Trophoblast cell (in vitro differentiated cells and primary cell): ENCODE measurements at regions not wholly inside any gene's neighbourhood (a gene's known extent, or its start where the extent isn't known, plus 50 kb on each side); places are given as distances from the start of the nearest gene placed in this dataset.

ENCODE experiments used
- DNase-seq, 2 donors: peaks; one replicate each; pipeline ENCODE4 v3.0.0-alpha.2; 2016
- H2AFZ ChIP-seq: 2 replicates; pipeline ENCODE4 v1.6.1; 2013; ENCODE audit warnings: low read length, moderate library complexity, mild to moderate bottlenecking; ENCODE audit not compliant: insufficient read depth, poor library complexity
- H2AK5ac ChIP-seq: 2 replicates; pipeline ENCODE4 v1.6.1; 2013; ENCODE audit warnings: mild to moderate bottlenecking, low read length
- H2BK120ac ChIP-seq: 2 replicates; pipeline ENCODE4 v1.6.1; 2013; ENCODE audit warnings: low read length, mild to moderate bottlenecking, moderate library complexity; ENCODE audit not compliant: insufficient read depth, poor library complexity
- H2BK12ac ChIP-seq: 2 replicates; pipeline ENCODE4 v1.6.1; 2013; ENCODE audit warnings: mild to moderate bottlenecking, low read length, moderate library complexity
- H2BK5ac ChIP-seq: 2 replicates; pipeline ENCODE4 v1.6.1; 2013; ENCODE audit warnings: low read length, low read depth, moderate library complexity, mild to moderate bottlenecking; ENCODE audit not compliant: poor library complexity
- H3K14ac ChIP-seq: 2 replicates; pipeline ENCODE4 v1.6.1; 2013; ENCODE audit warnings: mild to moderate bottlenecking, low read length
- H3K18ac ChIP-seq: 2 replicates; pipeline ENCODE4 v1.6.1; 2013; ENCODE audit warnings: mild to moderate bottlenecking, low read length
- H3K23ac ChIP-seq: 2 replicates; pipeline ENCODE4 v1.6.1; 2013; ENCODE audit warnings: low read length
- H3K27ac ChIP-seq: 2 replicates; pipeline ENCODE4 v1.5.1; 2013; ENCODE audit warnings: low read depth, mild to moderate bottlenecking, inconsistent platforms, low read length, moderate library complexity
- H3K27me3 ChIP-seq: 2 replicates; pipeline ENCODE4 v1.6.1; 2013; ENCODE audit warnings: inconsistent platforms, mild to moderate bottlenecking, low read length, moderate library complexity; ENCODE audit not compliant: insufficient read depth
- H3K36me3 ChIP-seq, 2 experiments: 1 replicate in 1 of 2; 2 replicates in 1 of 2; pipeline ENCODE4 v1.6.1; 2013; ENCODE audit warnings: low read length in 2 of 2, mild to moderate bottlenecking in 2 of 2, moderate library complexity in 1 of 2; ENCODE audit not compliant: insufficient read depth in 2 of 2, control insufficient read depth in 1 of 2
- H3K4ac ChIP-seq: 2 replicates; pipeline ENCODE4 v1.6.1; 2013; ENCODE audit warnings: low read depth, mild to moderate bottlenecking, low read length, moderate library complexity
- H3K4me1 ChIP-seq, 2 experiments: 1 replicate in 1 of 2; 2 replicates in 1 of 2; pipeline ENCODE4 v1.6.1; 2013; ENCODE audit warnings: low read length in 2 of 2, mild to moderate bottlenecking in 2 of 2, moderate library complexity in 1 of 2; ENCODE audit not compliant: insufficient read depth in 2 of 2, control insufficient read depth in 1 of 2
- H3K4me2 ChIP-seq: 2 replicates; pipeline ENCODE4 v1.6.1; 2013; ENCODE audit warnings: inconsistent platforms, mild to moderate bottlenecking, low read length, moderate library complexity
- H3K4me3 ChIP-seq: 2 replicates; pipeline ENCODE4 v1.5.1; 2013; ENCODE audit warnings: mild to moderate bottlenecking, low read depth, low read length, inconsistent platforms
- H3K79me1 ChIP-seq: one replicate; pipeline ENCODE4 v1.6.1; 2013; ENCODE audit warnings: low read length
- H3K79me2 ChIP-seq: 2 replicates; pipeline ENCODE4 v1.6.1; 2013; ENCODE audit warnings: low read length, mild to moderate bottlenecking; ENCODE audit not compliant: control insufficient read depth, insufficient read depth, poor library complexity
- H3K9ac ChIP-seq: 2 replicates; pipeline ENCODE4 v1.6.1; 2013; ENCODE audit warnings: mild to moderate bottlenecking, low read length
- H3K9me3 ChIP-seq: 2 replicates; pipeline ENCODE4 v1.6.1; 2013; ENCODE audit warnings: low read depth, mild to moderate bottlenecking, control low read depth, inconsistent platforms, low read length; ENCODE audit not compliant: insufficient read depth
- H4K12ac ChIP-seq: 2 replicates; pipeline ENCODE4 v1.6.1; 2013; ENCODE audit warnings: low read depth, mild to moderate bottlenecking, low read length, moderate library complexity
- H4K8ac ChIP-seq: 2 replicates; pipeline ENCODE4 v1.6.1; 2013; ENCODE audit warnings: low read depth, mild to moderate bottlenecking, low read length, moderate library complexity
- H4K91ac ChIP-seq: one replicate; pipeline ENCODE4 v1.6.1; 2013; ENCODE audit warnings: low read depth, mild to moderate bottlenecking, low read length, moderate library complexity
- WGBS: extraction: QIAGEN DNeasy Blood & Tissue Kit; methylation state at CpG from one replicate; pipeline ENCODE4 v1.1.7; 2013; ENCODE audit warnings: missing lambda C conversion rate; ENCODE audit not compliant: insufficient read length, insufficient coverage; ENCODE audit errors: extremely low coverage; 5-methylcytosine and 5-hydroxymethylcytosine counted together

DNA sequence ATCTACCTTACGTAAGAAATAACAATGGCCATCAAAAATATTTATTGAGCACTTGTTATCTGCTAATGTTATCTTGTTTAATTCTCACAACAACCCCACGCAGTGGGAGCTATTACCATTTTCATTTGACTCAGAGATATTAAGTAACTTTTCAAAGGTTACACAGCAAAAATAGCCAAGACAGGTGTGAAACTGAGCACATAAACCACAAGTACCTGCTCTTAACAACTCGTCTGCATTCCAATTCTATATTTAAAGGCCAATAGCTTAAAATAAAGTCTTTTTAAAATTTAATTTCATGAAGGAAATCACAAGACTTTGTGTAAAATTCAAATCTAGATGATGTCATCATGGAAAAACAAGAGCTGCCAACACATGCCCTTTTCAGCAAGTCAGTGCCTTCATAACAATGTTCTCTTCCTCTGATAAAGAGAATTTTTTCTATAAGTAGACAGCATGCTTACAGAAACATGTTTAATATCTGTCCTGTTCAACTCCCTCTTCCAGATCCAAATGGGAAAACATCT is 111.6 kb downstream of the MED10 start:
- H3K27ac ChIP-seq: no peak overlapping the region
- H3K9ac ChIP-seq: no peak overlapping the region
- no peak for DNase-seq
- no peaks in the 10 kb centered on the region for H3K79me2 ChIP-seq
- H3K79me1 ChIP-seq: no peaks in the 10 kb centered on the region
- H2AK5ac ChIP-seq: no peak overlapping the region
- H2AFZ ChIP-seq: no peak overlapping the region
- no peaks in the 10 kb centered on the region for H3K4me1 ChIP-seq
- no peak overlapping the region for H3K4ac ChIP-seq
- H3K18ac ChIP-seq: no peak overlapping the region
- H3K9me3 ChIP-seq: peaks cover 3% of the 10 kb centered on the region
- H4K91ac ChIP-seq: no peak overlapping the region
- no peak overlapping the region for H4K12ac ChIP-seq
- no CpG with 5 or more reads among the region's 3 CpGs for WGBS
- H3K4me3 ChIP-seq: no peak overlapping the region
- no peak overlapping the region for H2BK12ac ChIP-seq
- H4K8ac ChIP-seq: no peak overlapping the region
- H3K4me2 ChIP-seq: no peak overlapping the region
- H3K36me3 ChIP-seq: no peaks in the 10 kb centered on the region
- H2BK5ac ChIP-seq: no peak overlapping the region
- H2BK120ac ChIP-seq: no peak overlapping the region
- H3K27me3 ChIP-seq: no peaks in the 10 kb centered on the region
- no peak overlapping the region for H3K14ac ChIP-seq
- H3K23ac ChIP-seq: no peak overlapping the region

DNA sequence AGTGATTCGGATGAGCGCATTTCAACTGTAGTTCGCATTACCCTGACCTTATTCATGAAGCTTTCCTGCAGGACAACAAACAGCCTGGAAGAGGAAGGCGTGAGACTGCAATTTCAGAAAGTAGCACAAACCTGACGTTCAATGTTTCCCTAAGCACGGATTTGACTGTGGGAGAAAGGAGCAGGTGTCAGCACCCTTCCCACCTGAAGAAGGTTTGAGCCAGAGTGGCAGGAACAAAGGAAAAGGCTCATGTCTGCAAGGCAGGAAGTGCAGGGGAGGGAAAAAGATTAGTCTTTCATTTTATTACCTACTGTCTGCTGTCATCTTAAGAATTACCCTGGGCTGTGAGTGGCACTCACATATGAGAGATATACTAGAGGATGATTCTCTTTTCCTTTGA is 114.0 kb downstream of the MED10 start:
- Histone ChIP-seq H4K8ac (no peak overlapping the region), H2BK120ac (no peak overlapping the region), H3K4me2 (no peak overlapping the region), H3K18ac (no peak overlapping the region), H3K4me1 (no peaks in the 10 kb centered on the region), H2AK5ac (no peak overlapping the region), H3K9me3 (peaks cover 3% of the 10 kb centered on the region), H4K12ac (no peak overlapping the region), H3K23ac (no peak overlapping the region), H2BK12ac (no peak overlapping the region), H3K9ac (no peak overlapping the region), H3K36me3 (no peaks in the 10 kb centered on the region), H3K27ac (no peak overlapping the region), H4K91ac (no peak overlapping the region), H3K27me3 (no peaks in the 10 kb centered on the region), H3K4ac (no peak overlapping the region), H3K79me2 (no peaks in the 10 kb centered on the region), H2AFZ (no peak overlapping the region), H3K79me1 (no peaks in the 10 kb centered on the region), H3K4me3 (no peak overlapping the region), H3K14ac (no peak overlapping the region), H2BK5ac (no peak overlapping the region)
- no CpG with 5 or more reads among the region's 6 CpGs for WGBS
- no peak for DNase-seq

DNA sequence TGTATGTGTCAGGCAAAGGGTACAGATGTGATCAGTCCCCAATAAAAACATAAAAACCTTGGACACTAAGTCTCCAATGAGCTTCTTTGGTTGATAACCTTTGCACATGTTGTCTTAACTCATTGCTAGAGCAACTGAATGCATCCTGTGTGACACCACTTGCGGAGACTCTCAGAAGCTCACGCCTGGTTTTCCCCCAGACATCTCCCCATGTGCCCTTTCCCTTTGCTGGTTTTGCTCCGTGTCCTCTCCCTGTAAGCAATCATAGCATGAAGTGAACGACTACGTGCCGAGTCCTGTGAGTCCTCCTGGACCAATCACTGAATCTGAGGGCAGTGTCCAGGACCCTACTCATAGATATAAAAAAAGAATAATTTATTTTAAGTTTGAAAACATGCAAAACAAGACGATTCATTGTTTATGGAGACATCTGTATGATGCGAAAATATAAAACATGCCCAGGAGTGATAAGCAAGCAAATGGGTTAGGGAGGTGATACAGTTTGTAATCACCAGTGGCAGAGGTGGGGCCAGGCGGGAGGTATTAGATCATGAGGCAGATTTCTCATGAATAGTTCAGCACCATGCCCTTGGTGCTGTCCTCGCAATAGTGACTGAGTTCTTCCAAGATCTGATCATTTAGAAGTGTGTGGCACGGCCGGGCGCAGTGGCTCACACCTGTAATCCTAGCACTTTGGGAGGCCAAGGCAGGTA is 115.5 kb downstream of the MED10 start:
- no peak overlapping the region for H2BK12ac ChIP-seq
- H4K91ac ChIP-seq: no peak overlapping the region
- no peak for DNase-seq
- WGBS: no CpG with 5 or more reads among the region's 13 CpGs
- peaks cover 8% of the 10 kb centered on the region for H3K9me3 ChIP-seq
- H3K4me3 ChIP-seq: no peak overlapping the region
- no peaks in the 10 kb centered on the region for H3K4me1 ChIP-seq
- no peak overlapping the region for H3K18ac ChIP-seq
- H3K14ac ChIP-seq: no peak overlapping the region
- no peak overlapping the region for H3K23ac ChIP-seq
- no peaks in the 10 kb centered on the region for H3K27me3 ChIP-seq
- H4K12ac ChIP-seq: no peak overlapping the region
- H4K8ac ChIP-seq: no peak overlapping the region
- no peak overlapping the region for H2AFZ ChIP-seq
- no peaks in the 10 kb centered on the region for H3K79me2 ChIP-seq
- H3K27ac ChIP-seq: no peak overlapping the region
- H3K36me3 ChIP-seq: no peaks in the 10 kb centered on the region
- H3K9ac ChIP-seq: no peak overlapping the region
- H2AK5ac ChIP-seq: no peak overlapping the region
- no peak overlapping the region for H3K4me2 ChIP-seq
- no peaks in the 10 kb centered on the region for H3K79me1 ChIP-seq
- no peak overlapping the region for H2BK5ac ChIP-seq
- H2BK120ac ChIP-seq: no peak overlapping the region
- no peak overlapping the region for H3K4ac ChIP-seq

DNA sequence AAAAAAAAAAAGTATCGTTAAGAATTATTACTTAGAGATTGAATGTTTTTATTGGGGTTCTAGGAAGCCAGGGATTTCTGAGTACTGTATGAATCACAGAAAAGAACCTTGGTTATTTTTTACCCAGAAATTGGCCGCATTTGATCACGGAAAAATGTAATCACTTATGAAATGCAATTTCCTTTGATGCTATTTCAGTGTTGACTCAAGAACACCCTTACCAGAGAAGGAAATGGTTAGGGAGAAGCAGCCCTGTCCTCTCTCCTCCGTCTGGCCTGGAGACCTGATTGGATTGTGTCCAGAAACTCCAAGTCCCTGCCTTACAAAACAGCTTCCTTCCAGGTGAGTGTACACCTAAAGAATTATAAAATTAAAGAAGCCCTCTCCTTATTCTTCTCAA is 116.7 kb downstream of the MED10 start:
- no peak overlapping the region for H3K27ac ChIP-seq
- H3K4me1 ChIP-seq: no peaks in the 10 kb centered on the region
- no peak overlapping the region for H4K91ac ChIP-seq
- no peak overlapping the region for H3K18ac ChIP-seq
- H2AFZ ChIP-seq: no peak overlapping the region
- H4K12ac ChIP-seq: no peak overlapping the region
- no CpG with 5 or more reads among the region's 4 CpGs for WGBS
- no peak overlapping the region for H2BK12ac ChIP-seq
- H2AK5ac ChIP-seq: no peak overlapping the region
- H3K4me3 ChIP-seq: no peak overlapping the region
- no peak overlapping the region for H2BK120ac ChIP-seq
- no peak overlapping the region for H3K9ac ChIP-seq
- H4K8ac ChIP-seq: no peak overlapping the region
- no peak overlapping the region for H3K23ac ChIP-seq
- no peaks in the 10 kb centered on the region for H3K27me3 ChIP-seq
- H3K4ac ChIP-seq: no peak overlapping the region
- no peak overlapping the region for H3K4me2 ChIP-seq
- H3K9me3 ChIP-seq: peaks cover 8% of the 10 kb centered on the region
- no peaks in the 10 kb centered on the region for H3K79me1 ChIP-seq
- no peak overlapping the region for H2BK5ac ChIP-seq
- no peak for DNase-seq
- no peaks in the 10 kb centered on the region for H3K79me2 ChIP-seq
- H3K14ac ChIP-seq: no peak overlapping the region
- H3K36me3 ChIP-seq: no peaks in the 10 kb centered on the region
